CD4-positive, alpha-beta T cell treated with Interleukin-17A for 1 hour (primary cell): ENCODE measurements at regions not wholly inside any gene's neighbourhood (a gene's known extent, or its start where the extent isn't known, plus 50 kb on each side); places are given as distances from the start of the nearest gene placed in this dataset.
"Not testable (repeated sequence)": the region's sequence is repeated elsewhere in the genome, so short reads cannot be mapped to it uniquely, and the experiment has no call there.

Experiments used
- DNase-seq: peaks from one replicate; pipeline ENCODE4 v3.0.0-alpha.2; 2020

GRCh38 chr11:97729546-97730272, 1291.0 kb upstream of the CNTN5 start:
- DNase-seq, result no peak

GRCh38 chr11:97732011-97732632, 1288.6 kb upstream of the CNTN5 start:
- DNase-seq, result no peak

- DNase-seq, result no peak
Observed at GRCh38 chr11:97738751-97739150, 1282.0 kb upstream of the CNTN5 start.

- no peak for DNase-seq
Observed at GRCh38 chr11:97739932-97740800, 1280.6 kb upstream of the CNTN5 start.

- no peak for DNase-seq
Observed at GRCh38 chr11:97740801-97741151, 1280.0 kb upstream of the CNTN5 start.

- DNase-seq, result no peak
Observed at GRCh38 chr11:97742717-97743116, 1278.0 kb upstream of the CNTN5 start.

- DNase-seq, result no peak
Observed at GRCh38 chr11:97743205-97743742, 1277.5 kb upstream of the CNTN5 start.

- DNase-seq, result no peak
Observed at GRCh38 chr11:97745515-97746050, 1275.2 kb upstream of the CNTN5 start.

- DNase-seq, result no peak
Observed at GRCh38 chr11:97746818-97747217, 1273.9 kb upstream of the CNTN5 start.

- DNase-seq, result no peak
Observed at GRCh38 chr11:97751405-97751804, 1269.3 kb upstream of the CNTN5 start.

GRCh38 chr11:97751952-97752351, 1268.8 kb upstream of the CNTN5 start:
- DNase-seq, result no peak

- no peak for DNase-seq
Observed at GRCh38 chr11:97754976-97755375, 1265.8 kb upstream of the CNTN5 start.

- DNase-seq, result no peak
Observed at GRCh38 chr11:97756571-97757335, 1264.0 kb upstream of the CNTN5 start.

- no peak for DNase-seq
Observed at GRCh38 chr11:97761175-97761574, 1259.6 kb upstream of the CNTN5 start.

GRCh38 chr11:97764193-97764592, 1256.6 kb upstream of the CNTN5 start:
- no peak for DNase-seq

- DNase-seq, result no peak
Observed at GRCh38 chr11:97764605-97765004, 1256.1 kb upstream of the CNTN5 start.

- no peak for DNase-seq
Observed at GRCh38 chr11:97770570-97770969, 1250.2 kb upstream of the CNTN5 start.

- DNase-seq, result no peak
Observed at GRCh38 chr11:97772705-97773104, 1248.0 kb upstream of the CNTN5 start.

GRCh38 chr11:97784388-97784787, 1236.4 kb upstream of the CNTN5 start:
- not testable (repeated sequence) for DNase-seq

GRCh38 chr11:97786961-97787360, 1233.8 kb upstream of the CNTN5 start:
- no peak for DNase-seq

GRCh38 chr11:97794876-97795275, 1225.9 kb upstream of the CNTN5 start:
- DNase-seq, result no peak

- no peak for DNase-seq
Observed at GRCh38 chr11:97800891-97801290, 1219.9 kb upstream of the CNTN5 start.
